ENCODE measurements at regions not wholly inside any gene's neighbourhood (a gene's known extent, or its start where the extent isn't known, plus 50 kb on each side); places are given as distances from the start of the nearest gene placed in this dataset.

- H3K36me3 ChIP-seq: no peaks in the 10 kb centered on the region
- WGBS: 96% methylated on average over 3 of the region's 3 CpGs
- TF ChIP-seq POLR2A (IDR thresholded peaks at IDR 0.05; ENCODE audit: low read depth) (no peak), POLR2AphosphoS5 (IDR thresholded peaks at IDR 0.05) (no peak), CTCF (IDR thresholded peaks at IDR 0.05) (no peak), EP300 (IDR thresholded peaks at IDR 0.05) (no peak)
- intact Hi-C loops (cut with DNase I): no loop called here
- DNase-seq (ENCODE audit: extremely low spot score): no peak
- no peaks in the 10 kb centered on the region for H3K27me3 ChIP-seq
- H3K9me3 ChIP-seq: no peaks in the 10 kb centered on the region
- no peak overlapping the region for H3K4me3 ChIP-seq
- H3K4me1 ChIP-seq: no peaks in the 10 kb centered on the region
- no peak overlapping the region for H3K27ac ChIP-seq (replicated peaks in 1 of 4)
These were observed 80.8 kb upstream of the TLE3 start for GRCh38 chr15:70178335-70179084.

- 93% methylated on average over 4 of the region's 4 CpGs for WGBS
- no peak overlapping the region for H3K4me3 ChIP-seq
- no peaks in the 10 kb centered on the region for H3K4me1 ChIP-seq
- no peak for DNase-seq (ENCODE audit: extremely low spot score)
- intact Hi-C loops (cut with DNase I): no loop called here
- H3K36me3 ChIP-seq: no peaks in the 10 kb centered on the region
- H3K27ac ChIP-seq (replicated peaks in 1 of 4): no peak overlapping the region
- no peak for TF ChIP-seq POLR2AphosphoS5 (IDR thresholded peaks at IDR 0.05)
- no peak for TF ChIP-seq CTCF (IDR thresholded peaks at IDR 0.05)
- TF ChIP-seq EP300 (IDR thresholded peaks at IDR 0.05): no peak
- no peak for TF ChIP-seq POLR2A (IDR thresholded peaks at IDR 0.05; ENCODE audit: low read depth)
- no peaks in the 10 kb centered on the region for H3K27me3 ChIP-seq
- H3K9me3 ChIP-seq: no peaks in the 10 kb centered on the region
These were observed 75.0 kb upstream of the TLE3 start for GRCh38 chr15:70172566-70173225.

- no peak for TF ChIP-seq POLR2A (IDR thresholded peaks at IDR 0.05; ENCODE audit: low read depth)
- no peak for TF ChIP-seq EP300 (IDR thresholded peaks at IDR 0.05)
- no peak for TF ChIP-seq POLR2AphosphoS5 (IDR thresholded peaks at IDR 0.05)
- TF ChIP-seq CTCF (IDR thresholded peaks at IDR 0.05): no peak
- Histone ChIP-seq H3K4me3 (no peak overlapping the region), H3K36me3 (no peaks in the 10 kb centered on the region), H3K4me1 (peaks cover 0 to 1% (median 0%) of the 10 kb centered on the region in 4 donors), H3K27me3 (no peaks in the 10 kb centered on the region), H3K27ac (replicated peaks in 1 of 4) (no peak overlapping the region), H3K9me3 (no peaks in the 10 kb centered on the region)
- 94% methylated on average over 1 of the region's 2 CpGs for WGBS
- DNase-seq (ENCODE audit: extremely low spot score): no peak
- intact Hi-C loops (cut with DNase I): no loop called here
These were observed 74.4 kb upstream of the TLE3 start for GRCh38 chr15:70172124-70172523.

GRCh38 chr15:70171256-70171886 lies 73.7 kb upstream of the TLE3 start:
- Histone ChIP-seq H3K36me3 (no peaks in the 10 kb centered on the region), H3K9me3 (no peaks in the 10 kb centered on the region), H3K4me3 (no peak overlapping the region), H3K27ac (replicated peaks in 1 of 4) (no peak overlapping the region), H3K27me3 (no peaks in the 10 kb centered on the region), H3K4me1 (peaks cover 5 to 9% (median 7%) of the 10 kb centered on the region in 4 donors)
- DNase-seq (ENCODE audit: extremely low spot score): no peak
- no peak for TF ChIP-seq POLR2A (IDR thresholded peaks at IDR 0.05; ENCODE audit: low read depth)
- TF ChIP-seq CTCF (IDR thresholded peaks at IDR 0.05): no peak
- TF ChIP-seq POLR2AphosphoS5 (IDR thresholded peaks at IDR 0.05): no peak
- no peak for TF ChIP-seq EP300 (IDR thresholded peaks at IDR 0.05)
- intact Hi-C loops (cut with DNase I): no loop called here
- WGBS: 81% methylated on average over 10 of the region's 10 CpGs
